HG03460 (cell line): ENCODE measurements at regions not wholly inside any gene's neighbourhood (a gene's known extent, or its start where the extent isn't known, plus 50 kb on each side); places are given as distances from the start of the nearest gene placed in this dataset.

Experiments
- ATAC-seq: cut with Tn5 transposase; IDR thresholded peaks from one replicate; pipeline ENCODE4 v1.9.1; 2021; ENCODE audit not compliant: unreplicated experiment

GRCh38 chr12:25819691-25820090, 138.8 kb upstream of the RASSF8 start:
- no peak for ATAC-seq

- ATAC-seq: no peak
Measured at GRCh38 chr12:25822281-25822680, 136.2 kb upstream of the RASSF8 start.

DNA sequence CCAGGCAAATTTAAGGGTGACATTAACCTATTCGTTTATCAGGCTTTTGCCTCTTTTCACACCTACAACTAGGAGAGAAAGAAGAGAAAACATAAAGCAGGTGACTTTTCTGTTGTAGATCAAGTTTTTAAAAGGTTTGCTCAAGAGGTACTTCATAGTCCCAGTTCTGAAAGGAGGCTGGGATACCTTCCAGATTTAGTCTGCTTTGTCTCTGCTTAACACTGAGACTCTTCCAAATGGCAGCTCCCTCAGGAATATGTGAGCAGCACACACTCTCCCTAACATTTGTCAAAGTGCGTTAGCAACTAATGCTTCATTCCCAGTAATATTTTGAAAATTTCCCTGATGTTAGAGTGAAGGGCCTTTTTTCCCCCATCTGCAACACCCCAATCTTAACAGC, 133.7 kb upstream of the RASSF8 start:
- ATAC-seq: no peak

DNA sequence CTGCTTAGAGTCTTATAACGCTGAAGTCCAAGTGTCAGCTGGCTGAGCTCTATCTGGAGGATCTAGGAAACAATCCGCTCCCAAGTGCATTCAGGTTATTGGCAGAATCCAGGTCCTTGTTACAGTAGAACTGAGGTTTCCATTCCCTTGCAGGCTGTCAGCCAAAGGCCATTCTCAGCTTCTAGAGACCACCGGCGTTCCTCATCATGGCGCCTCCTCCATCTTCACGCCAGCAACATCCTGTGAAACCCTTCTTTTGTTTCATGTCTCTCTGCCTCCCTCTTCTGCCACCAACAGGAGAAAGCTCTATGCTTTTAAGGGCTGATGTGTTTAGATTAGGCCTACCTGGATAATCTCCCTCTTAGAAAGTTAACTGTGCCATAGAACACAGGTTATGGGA, 133.0 kb upstream of the RASSF8 start:
- no peak for ATAC-seq

GRCh38 chr12:25827141-25827540, 131.3 kb upstream of the RASSF8 start:
- no peak for ATAC-seq

- ATAC-seq: no peak
Measured at GRCh38 chr12:25827747-25828146, 130.7 kb upstream of the RASSF8 start.

- no peak for ATAC-seq
Measured at GRCh38 chr12:25828188-25828587, 130.3 kb upstream of the RASSF8 start.

GRCh38 chr12:25829192-25829591, 129.3 kb upstream of the RASSF8 start:
- no peak for ATAC-seq

DNA sequence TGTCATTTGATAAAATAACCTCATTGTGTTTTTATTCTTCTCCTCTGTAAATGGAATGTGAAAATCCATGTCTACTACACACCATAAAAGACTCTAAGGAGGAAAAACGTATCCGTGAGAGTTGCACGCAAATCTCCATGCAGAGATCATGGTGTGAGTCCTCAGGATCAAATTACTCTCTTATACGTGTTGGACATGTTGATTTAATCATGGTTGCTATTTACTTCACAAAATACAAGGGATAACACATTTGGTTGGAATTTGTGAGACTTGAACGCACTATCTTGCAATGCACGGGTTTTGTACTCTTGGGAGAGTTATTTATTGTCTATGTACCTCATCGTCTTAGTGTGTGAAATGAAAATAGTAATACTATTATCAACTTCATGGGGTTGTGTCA, 128.0 kb upstream of the RASSF8 start:
- no peak for ATAC-seq

- ATAC-seq: no peak
Measured at GRCh38 chr12:25833657-25834056, 124.8 kb upstream of the RASSF8 start.

DNA sequence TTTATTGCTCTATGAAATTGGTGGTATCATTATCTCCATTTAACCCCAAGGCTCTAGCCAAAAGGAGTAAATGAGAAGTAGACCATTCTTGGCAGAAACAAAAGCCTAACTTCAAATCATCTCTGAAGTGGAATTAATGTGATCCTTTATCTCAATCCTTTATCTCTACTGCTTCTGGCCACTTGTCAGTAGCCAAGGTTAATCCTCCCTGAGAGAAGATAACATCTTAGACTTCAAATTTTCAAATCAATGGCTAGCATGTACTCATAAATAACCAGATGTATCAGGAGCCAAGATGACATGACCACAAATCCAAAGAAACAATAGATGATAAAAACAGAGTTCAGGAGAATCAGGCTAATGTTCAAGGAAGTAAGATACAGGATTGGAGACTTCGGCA, 123.1 kb upstream of the RASSF8 start:
- ATAC-seq: no peak

DNA sequence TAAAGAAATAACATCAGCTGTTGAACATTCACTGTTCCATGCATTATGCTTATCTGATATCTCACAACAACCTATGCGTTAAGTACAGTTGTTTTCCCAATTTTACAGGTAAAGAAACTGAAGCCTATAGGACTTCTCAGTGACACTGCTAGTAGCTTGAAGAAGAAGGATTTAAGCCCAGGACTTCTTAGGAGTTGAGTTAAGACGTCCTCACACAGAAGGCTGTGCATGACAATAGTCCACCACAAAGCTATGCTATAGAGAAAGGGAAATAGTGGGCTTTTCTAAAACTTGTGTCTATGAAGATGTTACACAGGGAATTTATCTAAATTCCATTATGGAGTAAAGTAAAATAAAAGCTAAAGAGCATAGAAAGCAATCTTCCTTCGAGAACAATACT, 120.5 kb upstream of the RASSF8 start:
- no peak for ATAC-seq

GRCh38 chr12:25839470-25839869, 119.0 kb upstream of the RASSF8 start:
- no peak for ATAC-seq

GRCh38 chr12:25840678-25841465, 117.6 kb upstream of the RASSF8 start:
- ATAC-seq: no peak

GRCh38 chr12:25842254-25842653, 116.2 kb upstream of the RASSF8 start:
- ATAC-seq: no peak

DNA sequence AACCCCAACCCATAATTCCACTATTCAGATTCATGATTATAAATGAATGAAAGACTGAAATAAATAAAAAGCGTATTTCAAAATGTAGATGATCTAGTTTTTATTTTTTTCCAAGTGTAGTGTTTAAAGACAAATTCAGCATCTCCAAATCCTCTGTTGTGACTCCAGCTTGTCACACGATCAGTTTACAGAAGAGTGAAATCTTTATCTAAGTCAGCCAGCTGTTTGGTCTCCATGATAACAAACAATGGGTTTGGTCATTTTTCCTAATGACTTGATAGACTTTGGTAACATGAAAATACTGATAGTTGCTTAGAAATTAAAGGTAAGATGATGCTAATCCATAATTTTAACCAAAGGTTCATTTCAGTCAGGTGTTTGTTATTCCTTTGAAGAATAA, 114.5 kb upstream of the RASSF8 start:
- ATAC-seq: no peak

DNA sequence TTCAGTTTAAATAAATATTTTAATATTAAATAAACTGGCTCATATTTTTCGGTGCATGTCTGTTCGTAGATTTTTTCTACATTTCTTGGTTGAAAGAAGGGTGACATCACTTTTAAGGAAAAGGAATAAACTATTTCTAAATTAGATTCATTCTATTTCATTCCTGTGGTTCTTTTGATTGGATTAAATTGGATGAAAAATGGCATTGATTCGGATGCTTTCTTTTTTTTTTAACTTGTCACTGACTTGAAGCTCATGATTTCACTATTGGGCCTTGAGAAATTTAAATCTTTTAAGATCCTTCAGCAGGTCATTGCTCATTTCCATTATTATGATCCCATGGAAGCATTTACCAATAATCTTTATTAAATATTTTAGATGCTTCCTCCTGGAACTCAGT, 113.1 kb upstream of the RASSF8 start:
- no peak for ATAC-seq

DNA sequence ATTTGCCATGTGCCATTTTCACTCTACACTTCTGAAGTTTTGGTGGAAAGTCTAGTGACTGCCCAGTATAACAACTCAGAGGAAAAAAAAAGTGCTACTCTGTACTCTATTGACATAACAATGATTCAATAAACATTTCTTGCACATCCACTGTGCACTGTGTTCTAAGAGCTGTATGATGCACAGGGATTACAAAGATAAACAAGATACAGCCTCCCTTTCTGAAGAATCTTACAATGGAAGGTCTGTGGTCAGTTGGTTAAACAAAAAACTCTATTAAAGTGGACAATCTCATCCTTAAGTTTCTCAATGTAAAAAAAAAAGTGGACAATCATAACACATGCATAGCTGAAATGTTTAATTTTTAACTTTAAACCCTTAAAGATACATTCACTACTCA, 105.7 kb upstream of the RASSF8 start:
- no peak for ATAC-seq

GRCh38 chr12:25853316-25854095, 105.0 kb upstream of the RASSF8 start:
- no peak for ATAC-seq

- no peak for ATAC-seq
Measured at GRCh38 chr12:25854991-25855390, 103.5 kb upstream of the RASSF8 start.

DNA sequence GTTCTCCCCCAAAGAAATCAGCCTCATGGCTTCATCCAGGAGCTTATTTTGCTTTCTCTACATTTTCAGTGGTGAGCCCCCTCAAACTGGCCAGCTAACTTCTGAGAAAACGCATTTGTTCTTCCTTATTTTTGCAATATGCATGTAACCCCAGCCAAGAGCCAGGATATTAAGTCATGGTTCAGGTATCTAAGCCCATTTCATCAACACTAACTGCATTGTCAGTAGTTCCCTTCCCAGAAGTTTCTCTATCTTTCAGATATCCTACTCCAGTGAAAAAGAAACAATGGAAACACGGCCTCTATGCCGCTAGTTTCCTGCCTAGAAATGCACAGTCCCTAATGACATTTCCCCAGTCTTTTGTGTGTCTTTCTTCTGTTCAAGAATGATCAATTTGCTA, 102.8 kb upstream of the RASSF8 start:
- ATAC-seq: no peak

DNA sequence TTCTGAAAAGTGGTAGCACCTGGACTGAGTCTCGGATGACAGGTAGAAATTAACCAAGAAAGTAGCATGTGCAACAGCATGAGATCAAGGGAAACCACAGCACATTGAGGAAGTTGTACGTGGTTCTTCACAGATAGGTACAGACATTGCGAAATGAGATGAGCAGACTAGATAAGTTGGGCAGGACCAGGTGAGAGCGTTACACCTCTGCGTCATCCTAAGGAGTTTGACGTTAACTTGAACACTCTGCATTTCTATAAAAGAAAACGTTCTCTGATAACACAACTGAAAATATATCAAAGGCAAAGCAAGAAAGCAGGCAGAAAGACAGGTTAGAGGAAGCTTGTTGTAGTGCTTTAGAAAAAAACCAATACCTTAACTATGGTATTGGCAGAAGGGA, 98.5 kb upstream of the RASSF8 start:
- no peak for ATAC-seq

DNA sequence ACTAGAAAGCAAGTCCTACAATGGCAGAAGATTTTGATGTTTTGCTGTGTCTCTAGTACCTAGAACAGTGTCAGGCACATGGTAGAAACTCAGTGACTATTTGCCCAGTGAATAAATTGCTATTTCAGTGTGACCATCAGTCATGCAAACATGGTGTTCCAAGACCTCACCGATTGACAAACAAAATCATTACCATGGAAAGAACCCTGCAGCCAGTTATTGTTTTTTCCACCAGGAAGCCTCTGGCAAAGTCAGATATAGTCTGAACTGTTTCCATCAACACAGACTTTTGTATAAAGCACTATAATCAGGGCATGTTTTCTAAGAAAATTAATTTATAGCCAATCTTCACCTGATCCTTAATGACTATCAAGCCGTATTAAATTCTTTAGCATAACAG, 97.3 kb upstream of the RASSF8 start:
- no peak for ATAC-seq
